PC-3 (cell line): ENCODE measurements at regions not wholly inside any gene's neighbourhood (a gene's known extent, or its start where the extent isn't known, plus 50 kb on each side); places are given as distances from the start of the nearest gene placed in this dataset.
A peak's percentile ranks its signal among the peaks of the same experiment; 100 is the strongest.

Experiments
- ATAC-seq: fragments of 200-7000 bp; cut with Tn5 transposase; 2 replicates; pipeline ENCODE4 v1.9.1; 2020; ENCODE audit warnings: mild to moderate bottlenecking, moderate library complexity
- BruUV-seq: library from RNA; stranded (reverse); fragments of 400-500 nt; replicated peaks from 2 replicates; lab custom pipeline; 2021; lab: Mats Ljungman, UMichigan
- CTCF ChIA-PET: fragments of 300-600 bp; sonication (Branson Sonifier 250); formaldehyde crosslinking; loops from one replicate; lab custom pipeline; 2022; ENCODE audit warnings: antibody characterized with exemption; lab: Charles Lee
- POLR2A ChIA-PET: fragments of 300-600 bp; sonication (Branson Sonifier 250); formaldehyde crosslinking; loops from one replicate; lab custom pipeline; 2022; ENCODE audit warnings: antibody characterized with exemption; ENCODE audit not compliant: unreplicated experiment; lab: Charles Lee
- DNase-seq: peaks from one replicate; pipeline ENCODE4 v3.0.0-alpha.2; 2015
- H2AFZ ChIP-seq: fragments of 300-600 bp; sonication (generic); 2 replicates; pipeline ENCODE4 v1.6.0; 2016; ENCODE audit warnings: antibody characterized with exemption, low read length
- H3F3A ChIP-seq: fragments of 300-600 bp; sonication (generic); one replicate; pipeline ENCODE4 v1.6.0; 2017; ENCODE audit warnings: antibody characterized with exemption, low read length, control low read depth, mild to moderate bottlenecking; ENCODE audit not compliant: unreplicated experiment
- H3K27ac ChIP-seq: fragments of 300-600 bp; sonication (generic); 2 replicates; pipeline ENCODE4 v1.5.1; 2016; ENCODE audit warnings: mild to moderate bottlenecking, low read length
- H3K27me3 ChIP-seq: fragments of 300-600 bp; sonication (generic); 2 replicates; pipeline ENCODE4 v1.6.1; 2016; ENCODE audit warnings: low read length, mixed read lengths
- H3K36me3 ChIP-seq: fragments of 300-600 bp; sonication (generic); 2 replicates; pipeline ENCODE4 v1.6.1; 2016; ENCODE audit warnings: low read depth, mixed run types, low read length, mixed read lengths
- H3K4me1 ChIP-seq: fragments of 300-600 bp; sonication (generic); 2 replicates; pipeline ENCODE4 v1.5.1; 2016; ENCODE audit warnings: low read length; ENCODE audit not compliant: insufficient read depth
- H3K4me2 ChIP-seq: fragments of 300-600 bp; sonication (generic); 2 replicates; pipeline ENCODE4 v1.6.0; 2016; ENCODE audit warnings: low read length
- H3K4me3 ChIP-seq: fragments of 300-600 bp; sonication (generic); 2 replicates; pipeline ENCODE4 v1.5.1; 2016; ENCODE audit warnings: mild to moderate bottlenecking, low read length, mixed read lengths
- H3K79me2 ChIP-seq: fragments of 300-600 bp; sonication (generic); 2 replicates; pipeline ENCODE4 v1.6.1; 2017; ENCODE audit warnings: low read length, mixed read lengths
- H3K9ac ChIP-seq: fragments of 300-600 bp; sonication (generic); 2 replicates; pipeline ENCODE4 v1.6.0; 2016; ENCODE audit warnings: mild to moderate bottlenecking, low read length
- H3K9me2 ChIP-seq: fragments of 300-600 bp; sonication (generic); replicated peaks from 2 replicates; pipeline ENCODE4 v1.6.1; 2016; ENCODE audit warnings: mixed run types, low read length, mixed read lengths
- H3K9me3 ChIP-seq: fragments of 300-600 bp; sonication (generic); 2 replicates; pipeline ENCODE4 v1.6.1; 2016; ENCODE audit warnings: low read length, mixed read lengths
- H4K20me1 ChIP-seq: fragments of 300-600 bp; sonication (generic); 2 replicates; pipeline ENCODE4 v1.6.1; 2016; ENCODE audit warnings: low read length, mixed read lengths
- EZH2 ChIP-seq: fragments of 300-600 bp; sonication (generic); IDR thresholded peaks from one replicate; pipeline ENCODE4 v1.6.1; 2017; ENCODE audit warnings: antibody characterized with exemption, mild to moderate bottlenecking, low read length; ENCODE audit not compliant: unreplicated experiment
- EZH2phosphoT487 ChIP-seq: fragments of 300-600 bp; sonication (generic); IDR thresholded peaks from 2 replicates; pipeline ENCODE4 v1.6.1; 2018; ENCODE audit warnings: mild to moderate bottlenecking, antibody characterized with exemption, low read length, borderline replicate concordance
- intact Hi-C: fragments of 100-400 bp; cut with micrococcal nuclease; formaldehyde crosslinking; loops from 2 replicates; pipeline ENCODE4 v1.9.0; 2023
- TF ChIP-seq, protein P1 (sequence below): fragments of 300-600 bp; sonication (generic); conservative IDR thresholded peaks from 2 replicates; pipeline ENCODE4 v1.5.1; 2017; ENCODE audit warnings: antibody characterized with exemption, low read depth, mild to moderate bottlenecking, low read length

DNA sequence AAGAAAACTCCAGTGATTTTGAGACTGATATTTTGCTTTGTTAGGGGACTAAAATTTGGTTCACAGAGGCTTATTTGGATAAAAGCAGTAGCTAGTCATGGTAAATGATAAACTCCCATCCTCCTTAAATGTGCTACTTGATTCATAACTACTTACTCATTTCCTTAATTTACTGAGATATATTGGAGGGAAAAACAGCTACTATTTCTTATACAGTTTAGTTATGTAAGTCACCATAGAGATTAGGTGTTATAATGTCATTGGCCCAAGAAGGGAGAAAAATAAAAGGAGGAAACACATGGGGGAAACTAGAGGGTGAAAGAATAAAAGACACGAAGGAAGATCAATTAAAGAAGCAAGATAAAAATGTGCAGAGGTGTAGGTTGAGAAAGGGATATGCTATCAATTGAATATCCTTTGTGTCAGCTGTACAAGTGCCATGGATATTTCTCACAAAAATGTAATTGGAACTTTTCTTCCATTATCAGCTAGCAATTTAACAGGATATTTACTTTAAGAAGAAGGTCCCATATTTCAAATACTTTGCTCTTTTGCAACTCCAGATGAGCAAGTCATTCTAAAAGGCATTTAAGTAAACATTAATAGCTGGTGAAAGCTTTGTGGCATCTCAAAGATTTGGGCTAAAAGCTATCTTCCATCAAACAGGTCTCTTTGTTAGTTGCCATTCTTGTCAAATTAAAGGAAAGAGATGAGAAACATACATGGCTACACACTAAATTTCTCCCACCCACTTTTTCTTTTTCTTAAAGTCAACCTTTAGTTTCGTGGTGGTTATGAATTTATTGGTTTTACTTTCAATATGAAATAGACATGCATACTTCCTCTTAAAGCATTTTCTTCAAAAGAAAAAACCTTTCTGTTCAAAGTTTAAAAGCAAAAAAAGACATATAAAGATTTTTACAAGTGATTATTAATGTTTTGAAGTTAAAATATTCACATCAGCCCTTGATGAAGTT, 439.5 kb downstream of the CCER1 start:
- Histone ChIP-seq H3K27ac (no peak overlapping the region), H3K9me3 (no peaks in the 10 kb centered on the region), H3K4me3 (no peak overlapping the region), H3F3A (no peaks in the 10 kb centered on the region), H3K9me2 (no peaks in the 10 kb centered on the region), H3K9ac (no peak overlapping the region), H3K36me3 (no peaks in the 10 kb centered on the region), H3K4me2 (peak overlapping the region; percentile 46), H3K79me2 (no peaks in the 10 kb centered on the region), H2AFZ (peak overlapping the region; percentile 29; the same call in 1 of the 2 replicates), H3K27me3 (no peaks in the 10 kb centered on the region), H3K4me1 (peaks cover 11% of the 10 kb centered on the region), H4K20me1 (no peaks in the 10 kb centered on the region)
- DNase-seq (peak; percentile 55), ATAC-seq (no peak)
- BruUV-seq, result no TSS peak
- POLR2A ChIA-PET, result no interaction called here
- CTCF ChIA-PET, result interaction anchor here (0.7 kb wide), 1 partner anchor 12 kb away, joined by 3 read pairs; no protein-coding TSS in a partner anchor
- TF ChIP-seq EZH2phosphoT487 (no peak), EZH2 (no peak)
- intact Hi-C loops, result no loop called here

- ChIA-PET POLR2A (no interaction called here), CTCF (no interaction called here)
- no peak overlapping the region for H3K4me3 ChIP-seq
- no peaks in the 10 kb centered on the region for H3K27me3 ChIP-seq
- no peak for DNase-seq
- H3K36me3 ChIP-seq, result no peaks in the 10 kb centered on the region
- intact Hi-C loops, result no loop called here
- ATAC-seq, result no peak
- BruUV-seq, result no TSS peak
- H3K9me3 ChIP-seq, result no peaks in the 10 kb centered on the region
- no peaks in the 10 kb centered on the region for H4K20me1 ChIP-seq
- no peak overlapping the region for H3K9ac ChIP-seq
- no peaks in the 10 kb centered on the region for H3K9me2 ChIP-seq
- H3K4me1 ChIP-seq, result peaks cover 11% of the 10 kb centered on the region
- no peak overlapping the region for H3K27ac ChIP-seq
- no peak overlapping the region for H3K4me2 ChIP-seq
- TF ChIP-seq, protein P1, sequence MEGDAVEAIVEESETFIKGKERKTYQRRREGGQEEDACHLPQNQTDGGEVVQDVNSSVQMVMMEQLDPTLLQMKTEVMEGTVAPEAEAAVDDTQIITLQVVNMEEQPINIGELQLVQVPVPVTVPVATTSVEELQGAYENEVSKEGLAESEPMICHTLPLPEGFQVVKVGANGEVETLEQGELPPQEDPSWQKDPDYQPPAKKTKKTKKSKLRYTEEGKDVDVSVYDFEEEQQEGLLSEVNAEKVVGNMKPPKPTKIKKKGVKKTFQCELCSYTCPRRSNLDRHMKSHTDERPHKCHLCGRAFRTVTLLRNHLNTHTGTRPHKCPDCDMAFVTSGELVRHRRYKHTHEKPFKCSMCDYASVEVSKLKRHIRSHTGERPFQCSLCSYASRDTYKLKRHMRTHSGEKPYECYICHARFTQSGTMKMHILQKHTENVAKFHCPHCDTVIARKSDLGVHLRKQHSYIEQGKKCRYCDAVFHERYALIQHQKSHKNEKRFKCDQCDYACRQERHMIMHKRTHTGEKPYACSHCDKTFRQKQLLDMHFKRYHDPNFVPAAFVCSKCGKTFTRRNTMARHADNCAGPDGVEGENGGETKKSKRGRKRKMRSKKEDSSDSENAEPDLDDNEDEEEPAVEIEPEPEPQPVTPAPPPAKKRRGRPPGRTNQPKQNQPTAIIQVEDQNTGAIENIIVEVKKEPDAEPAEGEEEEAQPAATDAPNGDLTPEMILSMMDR, result no peak
- TF ChIP-seq EZH2 (no peak), EZH2phosphoT487 (no peak)
- no peaks in the 10 kb centered on the region for H3K79me2 ChIP-seq
- H2AFZ ChIP-seq, result no peak overlapping the region
- H3F3A ChIP-seq, result no peaks in the 10 kb centered on the region
These were observed 440.7 kb downstream of the CCER1 start for GRCh38 chr12:90514325-90514724.

DNA sequence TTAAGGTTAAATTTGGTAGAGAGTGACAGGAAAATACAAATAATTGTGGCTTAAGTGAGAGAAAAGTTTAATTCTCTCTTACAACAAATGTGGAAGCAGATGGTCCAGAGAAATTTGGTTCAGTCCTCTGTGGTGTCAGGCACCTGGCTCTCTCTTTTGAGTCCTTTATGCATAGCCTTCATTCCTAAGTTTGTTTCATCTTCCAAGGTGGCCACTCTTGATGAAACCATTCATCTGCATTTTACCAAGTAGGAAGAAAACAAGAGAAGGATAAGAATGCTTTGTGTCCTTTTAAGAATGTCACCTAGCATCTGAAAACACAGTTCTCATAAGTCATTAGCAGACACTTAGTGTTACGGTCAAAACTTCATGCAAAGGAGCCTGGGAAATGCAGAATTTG, 442.5 kb downstream of the CCER1 start:
- intact Hi-C loops, result no loop called here
- Histone ChIP-seq H2AFZ (no peak overlapping the region), H4K20me1 (no peaks in the 10 kb centered on the region), H3K4me3 (no peak overlapping the region), H3K9me2 (no peaks in the 10 kb centered on the region), H3F3A (no peaks in the 10 kb centered on the region), H3K4me1 (peaks cover 11% of the 10 kb centered on the region), H3K9me3 (no peaks in the 10 kb centered on the region), H3K27ac (no peak overlapping the region), H3K79me2 (no peaks in the 10 kb centered on the region), H3K27me3 (no peaks in the 10 kb centered on the region), H3K9ac (no peak overlapping the region), H3K4me2 (no peak overlapping the region), H3K36me3 (no peaks in the 10 kb centered on the region)
- no peak for DNase-seq
- no TSS peak for BruUV-seq
- ChIA-PET POLR2A (no interaction called here), CTCF (no interaction called here)
- no peak for ATAC-seq
- TF ChIP-seq, protein P1, result no peak
- no peak for TF ChIP-seq EZH2phosphoT487
- no peak for TF ChIP-seq EZH2
